ENCODE measurements at regions not wholly inside any gene's neighbourhood (a gene's known extent, or its start where the extent isn't known, plus 50 kb on each side); places are given as distances from the start of the nearest gene placed in this dataset.

DNA sequence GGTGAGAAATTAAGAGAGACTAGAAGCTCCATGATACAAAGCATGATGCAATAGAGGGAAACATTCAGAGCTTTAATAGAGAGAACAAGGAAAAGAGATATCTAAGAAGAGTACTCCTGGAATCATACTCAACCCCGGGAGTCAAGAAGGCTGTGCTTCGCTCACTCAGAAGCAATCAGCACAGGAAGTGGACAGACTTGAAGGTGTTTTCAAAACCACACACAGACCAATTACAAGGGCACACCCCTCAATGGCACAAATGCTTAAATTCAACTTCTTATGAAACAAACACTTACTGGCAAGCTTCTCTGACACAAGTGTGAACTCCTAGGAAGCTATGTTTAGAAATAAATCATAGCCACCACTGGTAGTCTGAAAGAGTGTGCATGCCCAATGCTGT, 462.3 kb downstream of the GABRG2 start:
- Mint-ChIP-seq H3K4me1 (no peaks in the 10 kb centered on the region), H3K27ac (no peak overlapping the region), H3K9me3 (peaks cover 13% of the 10 kb centered on the region), H3K4me3 (no peak overlapping the region), H3K27me3 (ENCODE audit: low read depth) (no peaks in the 10 kb centered on the region), H3K36me3 (no peaks in the 10 kb centered on the region)
- TF ChIP-seq, protein P1, sequence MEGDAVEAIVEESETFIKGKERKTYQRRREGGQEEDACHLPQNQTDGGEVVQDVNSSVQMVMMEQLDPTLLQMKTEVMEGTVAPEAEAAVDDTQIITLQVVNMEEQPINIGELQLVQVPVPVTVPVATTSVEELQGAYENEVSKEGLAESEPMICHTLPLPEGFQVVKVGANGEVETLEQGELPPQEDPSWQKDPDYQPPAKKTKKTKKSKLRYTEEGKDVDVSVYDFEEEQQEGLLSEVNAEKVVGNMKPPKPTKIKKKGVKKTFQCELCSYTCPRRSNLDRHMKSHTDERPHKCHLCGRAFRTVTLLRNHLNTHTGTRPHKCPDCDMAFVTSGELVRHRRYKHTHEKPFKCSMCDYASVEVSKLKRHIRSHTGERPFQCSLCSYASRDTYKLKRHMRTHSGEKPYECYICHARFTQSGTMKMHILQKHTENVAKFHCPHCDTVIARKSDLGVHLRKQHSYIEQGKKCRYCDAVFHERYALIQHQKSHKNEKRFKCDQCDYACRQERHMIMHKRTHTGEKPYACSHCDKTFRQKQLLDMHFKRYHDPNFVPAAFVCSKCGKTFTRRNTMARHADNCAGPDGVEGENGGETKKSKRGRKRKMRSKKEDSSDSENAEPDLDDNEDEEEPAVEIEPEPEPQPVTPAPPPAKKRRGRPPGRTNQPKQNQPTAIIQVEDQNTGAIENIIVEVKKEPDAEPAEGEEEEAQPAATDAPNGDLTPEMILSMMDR (IDR thresholded peaks at IDR 0.05; ENCODE audit: unreplicated experiment), result no peak
- no peak for DNase-seq (ENCODE audit: low spot score in 2 of 2, unreplicated experiment in 2 of 2)

- no peaks in the 10 kb centered on the region for H3K9me3 Mint-ChIP-seq
- no peaks in the 10 kb centered on the region for H3K36me3 Mint-ChIP-seq
- H3K27ac Mint-ChIP-seq, result no peak overlapping the region
- H3K27me3 Mint-ChIP-seq (ENCODE audit: low read depth), result no peaks in the 10 kb centered on the region
- DNase-seq (ENCODE audit: low spot score in 2 of 2, unreplicated experiment in 2 of 2), result no peak
- H3K4me1 Mint-ChIP-seq, result no peaks in the 10 kb centered on the region
- TF ChIP-seq, protein P1 (IDR thresholded peaks at IDR 0.05; ENCODE audit: unreplicated experiment), result no peak
- no peak overlapping the region for H3K4me3 Mint-ChIP-seq
Observed at GRCh38 chr5:162543437-162543836, 475.9 kb downstream of the GABRG2 start.

DNA sequence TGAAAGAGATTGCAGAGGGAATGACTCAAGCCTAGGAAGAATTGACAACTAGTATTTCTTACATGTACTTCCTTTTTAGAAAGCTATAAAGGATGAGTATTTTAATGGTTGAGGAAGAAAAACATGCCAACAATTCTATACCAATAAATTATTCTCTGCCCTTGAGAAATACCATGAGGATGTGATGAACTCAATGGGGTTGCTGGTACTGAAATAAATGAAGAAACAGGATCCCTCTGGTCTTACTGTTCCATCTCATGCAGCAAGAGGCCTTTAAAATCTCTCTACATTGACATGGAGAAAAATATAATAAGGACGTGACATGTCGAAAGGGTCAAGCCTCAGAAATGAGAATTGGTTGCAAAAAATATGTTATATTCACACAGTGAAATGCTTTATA, 477.3 kb downstream of the GABRG2 start:
- no peaks in the 10 kb centered on the region for H3K4me1 Mint-ChIP-seq

DNA sequence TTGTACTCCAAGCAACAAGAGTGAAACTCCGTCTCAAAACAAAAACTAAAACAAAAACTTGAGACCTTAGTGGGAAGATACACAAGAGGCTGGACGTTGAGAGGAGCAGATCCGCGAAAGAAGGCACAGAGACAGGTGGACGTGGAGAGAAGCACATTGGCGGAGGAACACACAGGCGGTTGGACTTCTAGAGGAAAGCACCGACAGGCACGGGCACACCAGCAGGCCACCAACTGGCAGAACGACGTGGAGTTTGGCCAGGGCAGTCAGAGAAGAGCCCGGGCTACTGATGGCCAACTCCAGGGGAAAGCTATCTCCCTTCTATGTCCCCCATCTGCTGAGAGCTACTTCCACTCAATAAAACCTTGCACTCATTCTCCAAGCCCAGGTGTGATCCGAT, 482.7 kb downstream of the GABRG2 start:
- no peaks in the 10 kb centered on the region for H3K4me1 Mint-ChIP-seq
- H3K9me3 Mint-ChIP-seq, result peaks cover 25% of the 10 kb centered on the region
- TF ChIP-seq, protein P1 (IDR thresholded peaks at IDR 0.05; ENCODE audit: unreplicated experiment), result no peak
- H3K4me3 Mint-ChIP-seq, result no peak overlapping the region
- DNase-seq (ENCODE audit: low spot score in 2 of 2, unreplicated experiment in 2 of 2), result no peak
- no peak overlapping the region for H3K27ac Mint-ChIP-seq
- no peaks in the 10 kb centered on the region for H3K36me3 Mint-ChIP-seq
- no peaks in the 10 kb centered on the region for H3K27me3 Mint-ChIP-seq (ENCODE audit: low read depth)

More for the DNA sequence above, 477.3 kb downstream of the GABRG2 start:
- Mint-ChIP-seq H3K27ac (no peak overlapping the region), H3K9me3 (peaks cover 13% of the 10 kb centered on the region), H3K36me3 (no peaks in the 10 kb centered on the region), H3K27me3 (ENCODE audit: low read depth) (no peaks in the 10 kb centered on the region), H3K4me3 (no peak overlapping the region)
- TF ChIP-seq, protein P1 (IDR thresholded peaks at IDR 0.05; ENCODE audit: unreplicated experiment), result no peak
- DNase-seq (ENCODE audit: low spot score in 2 of 2, unreplicated experiment in 2 of 2), result no peak

DNA sequence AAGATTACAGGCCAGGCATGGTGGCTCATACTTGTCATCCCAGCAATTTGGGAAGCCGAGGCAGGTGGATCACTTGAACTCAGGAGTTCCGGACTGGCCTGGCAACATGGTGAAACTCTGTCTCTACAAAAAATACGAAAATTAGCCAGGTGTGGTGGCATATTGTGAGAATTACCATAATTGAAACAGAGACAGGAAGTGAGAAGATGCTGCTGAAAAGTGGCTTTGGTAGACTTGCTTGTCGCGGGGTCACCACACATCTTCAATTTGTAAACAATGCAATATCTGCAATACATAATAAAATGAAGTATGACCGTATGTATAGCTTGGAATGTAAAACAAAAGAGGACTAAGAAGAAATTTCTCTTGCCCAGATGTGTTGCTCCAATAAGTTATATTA, 490.5 kb downstream of the GABRG2 start:
- Mint-ChIP-seq H3K36me3 (no peaks in the 10 kb centered on the region), H3K27ac (no peak overlapping the region), H3K4me1 (no peaks in the 10 kb centered on the region), H3K4me3 (no peak overlapping the region), H3K27me3 (ENCODE audit: low read depth) (no peaks in the 10 kb centered on the region), H3K9me3 (peaks cover 9% of the 10 kb centered on the region)
- DNase-seq (ENCODE audit: low spot score in 2 of 2, unreplicated experiment in 2 of 2), result no peak
- TF ChIP-seq, protein P1 (IDR thresholded peaks at IDR 0.05; ENCODE audit: unreplicated experiment), result no peak

- H3K27ac Mint-ChIP-seq, result no peak overlapping the region
- H3K36me3 Mint-ChIP-seq, result no peaks in the 10 kb centered on the region
- H3K4me3 Mint-ChIP-seq, result no peak overlapping the region
- H3K27me3 Mint-ChIP-seq (ENCODE audit: low read depth), result no peaks in the 10 kb centered on the region
- H3K4me1 Mint-ChIP-seq, result no peaks in the 10 kb centered on the region
- no peak for DNase-seq (ENCODE audit: low spot score in 2 of 2, unreplicated experiment in 2 of 2)
- TF ChIP-seq, protein P1 (IDR thresholded peaks at IDR 0.05; ENCODE audit: unreplicated experiment), result no peak
- H3K9me3 Mint-ChIP-seq, result no peaks in the 10 kb centered on the region
Observed at GRCh38 chr5:162567644-162568043, 500.1 kb downstream of the GABRG2 start.
